ENCODE measurements at regions not wholly inside any gene's neighbourhood (a gene's known extent, or its start where the extent isn't known, plus 50 kb on each side); places are given as distances from the start of the nearest gene placed in this dataset.

- Mint-ChIP-seq H3K36me3 (ENCODE audit: insufficient read depth, unreplicated experiment) (no peaks in the 10 kb centered on the region), H3K9me3 (ENCODE audit: unreplicated experiment) (no peaks in the 10 kb centered on the region), H3K4me1 (ENCODE audit: low read depth, unreplicated experiment) (no peaks in the 10 kb centered on the region), H3K27me3 (ENCODE audit: insufficient read depth, unreplicated experiment) (no peaks in the 10 kb centered on the region), H3K4me3 (ENCODE audit: unreplicated experiment) (no peak overlapping the region), H3K27ac (ENCODE audit: unreplicated experiment) (no peak overlapping the region)
- no peak for TF ChIP-seq CTCF (IDR thresholded peaks at IDR 0.05; ENCODE audit: insufficient read depth in 1 of 2, low read depth in 1 of 2, low read length in 1 of 2, severe bottlenecking in 1 of 2, unreplicated experiment in 1 of 2)
- Histone ChIP-seq H3K9me3 (no peaks in the 10 kb centered on the region), H3K4me3 (ENCODE audit: low read depth, low read length) (no peak overlapping the region), H3K27me3 (replicated peaks; ENCODE audit: control insufficient read depth, insufficient read depth, low read length) (no peaks in the 10 kb centered on the region), H3K36me3 (ENCODE audit: control insufficient read depth, insufficient read depth, low read length) (no peaks in the 10 kb centered on the region), H3K4me1 (no peaks in the 10 kb centered on the region)
- intact Hi-C loops (cut with micrococcal nuclease; ENCODE audit: unreplicated experiment): no loop called here
- no peak for DNase-seq
- no TSS peak for BruUV-seq (replicated peaks)
- CTCF ChIA-PET: no interaction called here
- POLR2A ChIA-PET: no interaction called here
Observed at GRCh38 chr10:108765794-108766193, 1157.5 kb downstream of the XPNPEP1 start.

- ChIA-PET POLR2A (no interaction called here), CTCF (no interaction called here)
- no peaks in the 10 kb centered on the region for H3K4me1 Mint-ChIP-seq (ENCODE audit: low read depth, unreplicated experiment)
- H3K4me3 ChIP-seq (ENCODE audit: low read depth, low read length): no peak overlapping the region
- H3K9me3 Mint-ChIP-seq (ENCODE audit: unreplicated experiment): no peaks in the 10 kb centered on the region
- BruUV-seq (replicated peaks): no TSS peak
- no peaks in the 10 kb centered on the region for H3K36me3 Mint-ChIP-seq (ENCODE audit: insufficient read depth, unreplicated experiment)
- H3K27me3 ChIP-seq (replicated peaks; ENCODE audit: control insufficient read depth, insufficient read depth, low read length): no peaks in the 10 kb centered on the region
- no peak for TF ChIP-seq CTCF (IDR thresholded peaks at IDR 0.05; ENCODE audit: insufficient read depth in 1 of 2, low read depth in 1 of 2, low read length in 1 of 2, severe bottlenecking in 1 of 2, unreplicated experiment in 1 of 2)
- H3K27ac Mint-ChIP-seq (ENCODE audit: unreplicated experiment): no peak overlapping the region
- no peaks in the 10 kb centered on the region for H3K4me1 ChIP-seq
- no peaks in the 10 kb centered on the region for H3K27me3 Mint-ChIP-seq (ENCODE audit: insufficient read depth, unreplicated experiment)
- intact Hi-C loops (cut with micrococcal nuclease; ENCODE audit: unreplicated experiment): no loop called here
- DNase-seq: no peak
- no peaks in the 10 kb centered on the region for H3K9me3 ChIP-seq
- H3K36me3 ChIP-seq (ENCODE audit: control insufficient read depth, insufficient read depth, low read length): no peaks in the 10 kb centered on the region
- no peak overlapping the region for H3K4me3 Mint-ChIP-seq (ENCODE audit: unreplicated experiment)
Observed at GRCh38 chr10:108757946-108758345, 1165.4 kb downstream of the XPNPEP1 start.

GRCh38 chr10:108755646-108756045 is 1167.7 kb downstream of the XPNPEP1 start:
- H3K27ac Mint-ChIP-seq (ENCODE audit: unreplicated experiment): no peak overlapping the region

More at GRCh38 chr10:108755646-108756045, 1167.7 kb downstream of the XPNPEP1 start:
- CTCF ChIA-PET: no interaction called here
- H3K36me3 Mint-ChIP-seq (ENCODE audit: insufficient read depth, unreplicated experiment): no peaks in the 10 kb centered on the region
- no peaks in the 10 kb centered on the region for H3K36me3 ChIP-seq (ENCODE audit: control insufficient read depth, insufficient read depth, low read length)
- intact Hi-C loops (cut with micrococcal nuclease; ENCODE audit: unreplicated experiment): no loop called here
- no peak overlapping the region for H3K4me3 Mint-ChIP-seq (ENCODE audit: unreplicated experiment)
- no peaks in the 10 kb centered on the region for H3K9me3 ChIP-seq
- no peak for DNase-seq
- no peak overlapping the region for H3K4me3 ChIP-seq (ENCODE audit: low read depth, low read length)
- no peaks in the 10 kb centered on the region for H3K4me1 ChIP-seq
- H3K27me3 ChIP-seq (replicated peaks; ENCODE audit: control insufficient read depth, insufficient read depth, low read length): no peaks in the 10 kb centered on the region
- no peaks in the 10 kb centered on the region for H3K27me3 Mint-ChIP-seq (ENCODE audit: insufficient read depth, unreplicated experiment)
- BruUV-seq (replicated peaks): no TSS peak
- H3K9me3 Mint-ChIP-seq (ENCODE audit: unreplicated experiment): no peaks in the 10 kb centered on the region
- no peak for TF ChIP-seq CTCF (IDR thresholded peaks at IDR 0.05; ENCODE audit: insufficient read depth in 1 of 2, low read depth in 1 of 2, low read length in 1 of 2, severe bottlenecking in 1 of 2, unreplicated experiment in 1 of 2)
- POLR2A ChIA-PET: no interaction called here
- H3K4me1 Mint-ChIP-seq (ENCODE audit: low read depth, unreplicated experiment): no peaks in the 10 kb centered on the region
